Muscle layer of colon (tissue), 2 donors: ENCODE measurements at regions not wholly inside any gene's neighbourhood (a gene's known extent, or its start where the extent isn't known, plus 50 kb on each side); places are given as distances from the start of the nearest gene placed in this dataset.

Experiments
- H3K27ac ChIP-seq: one replicate; pipeline ENCODE4 v1.7.0; 2013; ENCODE audit warnings: low read depth, mild to moderate bottlenecking, low read length, moderate library complexity
- H3K27me3 ChIP-seq, 2 donors: one replicate each; pipeline ENCODE4 v1.7.0; 2013; ENCODE audit warnings: low read length in 2 of 2, mild to moderate bottlenecking in 2 of 2; ENCODE audit not compliant: insufficient read depth in 2 of 2, control insufficient read depth in 1 of 2
- H3K36me3 ChIP-seq: one replicate; pipeline ENCODE4 v1.7.0; 2013; ENCODE audit warnings: mild to moderate bottlenecking, low read length; ENCODE audit not compliant: insufficient read depth
- H3K4me1 ChIP-seq: one replicate; pipeline ENCODE4 v1.7.0; 2013; ENCODE audit warnings: mild to moderate bottlenecking, low read length; ENCODE audit not compliant: insufficient read depth
- H3K4me3 ChIP-seq, 2 donors: one replicate each; pipeline ENCODE4 v1.7.0; 2013; ENCODE audit warnings: low read length in 2 of 2, low read depth in 1 of 2, mild to moderate bottlenecking in 1 of 2, moderate library complexity in 1 of 2
- H3K9ac ChIP-seq: one replicate; pipeline ENCODE4 v1.7.0; 2013; ENCODE audit warnings: low read length
- H3K9me3 ChIP-seq: one replicate; pipeline ENCODE4 v1.7.0; 2013; ENCODE audit warnings: mild to moderate bottlenecking, low read length
- donor health status: abdominal sarcoma.
- donor health status: Adenocarcinoma of cecum.

- Histone ChIP-seq H3K36me3 (no peaks in the 10 kb centered on the region), H3K4me3 (no peak overlapping the region), H3K27ac (no peak overlapping the region), H3K27me3 (no peaks in the 10 kb centered on the region), H3K9me3 (peaks cover 4% of the 10 kb centered on the region), H3K9ac (no peak overlapping the region), H3K4me1 (no peaks in the 10 kb centered on the region)
Observed at GRCh38 chr15:31858026-31858425, 172.3 kb upstream of the CHRNA7 start.

- H3K4me3 ChIP-seq, result no peak overlapping the region
- H3K36me3 ChIP-seq, result no peaks in the 10 kb centered on the region
- no peak overlapping the region for H3K27ac ChIP-seq
- H3K27me3 ChIP-seq, result no peaks in the 10 kb centered on the region
- H3K9me3 ChIP-seq, result no peaks in the 10 kb centered on the region
- H3K9ac ChIP-seq, result no peak overlapping the region
- H3K4me1 ChIP-seq, result peaks cover 5% of the 10 kb centered on the region
Observed at GRCh38 chr15:31866248-31866647, 164.1 kb upstream of the CHRNA7 start.

- Histone ChIP-seq H3K36me3 (no peaks in the 10 kb centered on the region), H3K4me1 (peaks cover 5% of the 10 kb centered on the region), H3K9me3 (no peaks in the 10 kb centered on the region), H3K4me3 (no peak overlapping the region), H3K27me3 (no peaks in the 10 kb centered on the region), H3K27ac (no peak overlapping the region), H3K9ac (no peak overlapping the region)
Observed at GRCh38 chr15:31867536-31868442, 162.5 kb upstream of the CHRNA7 start.

- Histone ChIP-seq H3K4me3 (peak overlapping the region in 1 of 2 donors; percentile 29), H3K27ac (no peak overlapping the region), H3K9me3 (no peaks in the 10 kb centered on the region), H3K36me3 (no peaks in the 10 kb centered on the region), H3K4me1 (peaks cover 5% of the 10 kb centered on the region), H3K9ac (no peak overlapping the region), H3K27me3 (no peaks in the 10 kb centered on the region)
Observed at GRCh38 chr15:31869686-31870307, 160.5 kb upstream of the CHRNA7 start.

GRCh38 chr15:31870328-31871165 is 159.8 kb upstream of the CHRNA7 start, which contains the start of gene OTUD7A:
OTUD7A (minus strand) TSS chr15:31870673.
- no peaks in the 10 kb centered on the region for H3K27me3 ChIP-seq
- H3K27ac ChIP-seq, result no peak within 1 kb of the TSS
- H3K36me3 ChIP-seq, result no peaks in the 10 kb centered on the region
- peak within 1 kb of the TSS; percentile 44 to 69 for H3K4me3 ChIP-seq
- no peaks in the 10 kb centered on the region for H3K9me3 ChIP-seq
- H3K4me1 ChIP-seq, result peaks cover 5% of the 10 kb centered on the region
- no peak within 1 kb of the TSS for H3K9ac ChIP-seq

- no peak overlapping the region for H3K9ac ChIP-seq
- H3K9me3 ChIP-seq, result no peaks in the 10 kb centered on the region
- H3K27ac ChIP-seq, result no peak overlapping the region
- no peaks in the 10 kb centered on the region for H3K36me3 ChIP-seq
- H3K4me3 ChIP-seq, result peak overlapping the region; percentile 44 to 56
- H3K4me1 ChIP-seq, result peaks cover 5% of the 10 kb centered on the region
- no peaks in the 10 kb centered on the region for H3K27me3 ChIP-seq
Observed at GRCh38 chr15:31871166-31871886, 159.0 kb upstream of the CHRNA7 start.

GRCh38 chr15:31871887-31872281 is 158.4 kb upstream of the CHRNA7 start:
- Histone ChIP-seq H3K27ac (no peak overlapping the region), H3K4me3 (no peak overlapping the region), H3K9ac (no peak overlapping the region), H3K4me1 (peaks cover 5% of the 10 kb centered on the region), H3K27me3 (no peaks in the 10 kb centered on the region), H3K9me3 (no peaks in the 10 kb centered on the region), H3K36me3 (no peaks in the 10 kb centered on the region)

- Histone ChIP-seq H3K9ac (no peak overlapping the region), H3K36me3 (no peaks in the 10 kb centered on the region), H3K4me1 (no peaks in the 10 kb centered on the region), H3K27ac (no peak overlapping the region), H3K4me3 (no peak overlapping the region), H3K9me3 (no peaks in the 10 kb centered on the region), H3K27me3 (peaks cover 0 to 3% of the 10 kb centered on the region in 2 donors)
Observed at GRCh38 chr15:31887246-31887645, 143.1 kb upstream of the CHRNA7 start.

- H3K4me3 ChIP-seq, result no peak overlapping the region
- H3K27ac ChIP-seq, result no peak overlapping the region
- H3K9ac ChIP-seq, result no peak overlapping the region
- no peaks in the 10 kb centered on the region for H3K9me3 ChIP-seq
- H3K36me3 ChIP-seq, result no peaks in the 10 kb centered on the region
- no peaks in the 10 kb centered on the region for H3K4me1 ChIP-seq
- H3K27me3 ChIP-seq, result peaks cover 0 to 3% of the 10 kb centered on the region in 2 donors
Observed at GRCh38 chr15:31892513-31892912, 137.8 kb upstream of the CHRNA7 start.

GRCh38 chr15:31893780-31894179 is 136.5 kb upstream of the CHRNA7 start:
- no peaks in the 10 kb centered on the region for H3K9me3 ChIP-seq
- no peaks in the 10 kb centered on the region for H3K27me3 ChIP-seq
- H3K36me3 ChIP-seq, result no peaks in the 10 kb centered on the region
- H3K4me3 ChIP-seq, result no peak overlapping the region
- H3K27ac ChIP-seq, result no peak overlapping the region
- H3K4me1 ChIP-seq, result no peaks in the 10 kb centered on the region
- no peak overlapping the region for H3K9ac ChIP-seq

- no peaks in the 10 kb centered on the region for H3K27me3 ChIP-seq
- H3K36me3 ChIP-seq, result no peaks in the 10 kb centered on the region
- H3K27ac ChIP-seq, result no peak overlapping the region
- no peak overlapping the region for H3K4me3 ChIP-seq
- H3K9ac ChIP-seq, result no peak overlapping the region
- no peaks in the 10 kb centered on the region for H3K4me1 ChIP-seq
- no peaks in the 10 kb centered on the region for H3K9me3 ChIP-seq
Observed at GRCh38 chr15:31897746-31898145, 132.6 kb upstream of the CHRNA7 start.
